H9 (cell line): ENCODE measurements at regions not wholly inside any gene's neighbourhood (a gene's known extent, or its start where the extent isn't known, plus 50 kb on each side); places are given as distances from the start of the nearest gene placed in this dataset.

Experiments used
- DNase-seq: peaks from one replicate; pipeline ENCODE4 v3.0.0-alpha.2; 2017
- H2AFZ ChIP-seq: one replicate; pipeline ENCODE4 v1.6.1; 2013; ENCODE audit warnings: mild to moderate bottlenecking, low read length, control low read depth, moderate library complexity
- H2AK5ac ChIP-seq: 2 replicates; pipeline ENCODE4 v1.6.1; 2013; ENCODE audit warnings: low read length, control low read depth, mixed read lengths; ENCODE audit not compliant: insufficient read length
- H2BK120ac ChIP-seq: one replicate; pipeline ENCODE4 v1.6.1; 2013; ENCODE audit warnings: low read depth, mild to moderate bottlenecking, low read length, control low read depth, inconsistent platforms; ENCODE audit not compliant: poor library complexity, severe bottlenecking
- H2BK12ac ChIP-seq: 2 replicates; pipeline ENCODE4 v1.6.1; 2013; ENCODE audit warnings: low read length, control low read depth, mixed read lengths, low read depth; ENCODE audit not compliant: insufficient read length
- H2BK15ac ChIP-seq: 2 replicates; pipeline ENCODE4 v1.6.1; 2013; ENCODE audit warnings: low read depth, low read length, control low read depth
- H2BK20ac ChIP-seq: one replicate; pipeline ENCODE4 v1.6.1; 2013; ENCODE audit warnings: low read depth, mild to moderate bottlenecking, low read length, control low read depth, inconsistent platforms; ENCODE audit not compliant: poor library complexity, severe bottlenecking
- H2BK5ac ChIP-seq: 2 replicates; pipeline ENCODE4 v1.6.1; 2013; ENCODE audit warnings: low read length, control low read depth, mixed read lengths; ENCODE audit not compliant: insufficient read length
- H3K14ac ChIP-seq: 2 replicates; pipeline ENCODE4 v1.6.1; 2013; ENCODE audit warnings: low read length, control low read depth; ENCODE audit not compliant: insufficient read depth
- H3K18ac ChIP-seq: 2 replicates; pipeline ENCODE4 v1.6.1; 2013; ENCODE audit warnings: low read depth, mild to moderate bottlenecking, mixed read lengths, low read length, control low read depth; ENCODE audit not compliant: insufficient read length
- H3K23ac ChIP-seq: 2 replicates; pipeline ENCODE4 v1.6.1; 2013; ENCODE audit warnings: low read length, control low read depth, mixed read lengths, low read depth; ENCODE audit not compliant: insufficient read length
- H3K23me2 ChIP-seq: 2 replicates; pipeline ENCODE4 v1.6.1; 2013; ENCODE audit warnings: low read depth, mild to moderate bottlenecking, mixed read lengths, low read length, control low read depth; ENCODE audit not compliant: insufficient read length, poor library complexity, severe bottlenecking
- H3K27ac ChIP-seq: 2 replicates; pipeline ENCODE4 v1.5.1; 2013; ENCODE audit warnings: low read length, control low read depth, mixed read lengths, low read depth; ENCODE audit not compliant: insufficient read length
- H3K27me3 ChIP-seq: 2 replicates; pipeline ENCODE4 v1.6.1; 2013; ENCODE audit warnings: low read length, control low read depth, inconsistent platforms; ENCODE audit not compliant: insufficient read depth
- H3K4ac ChIP-seq: 2 replicates; pipeline ENCODE4 v1.6.1; 2013; ENCODE audit warnings: low read depth, mild to moderate bottlenecking, control low read depth, inconsistent platforms, low read length, moderate library complexity
- H3K4me1 ChIP-seq: 2 replicates; pipeline ENCODE4 v1.6.1; 2013; ENCODE audit warnings: low read length, control low read depth, inconsistent platforms; ENCODE audit not compliant: insufficient read depth
- H3K4me2 ChIP-seq: 2 replicates; pipeline ENCODE4 v1.6.1; 2013; ENCODE audit warnings: low read length, control low read depth, mixed read lengths; ENCODE audit not compliant: insufficient read length, insufficient read depth
- H3K56ac ChIP-seq: 2 replicates; pipeline ENCODE4 v1.6.1; 2013; ENCODE audit warnings: low read depth, mild to moderate bottlenecking, mixed read lengths, low read length, control low read depth; ENCODE audit not compliant: insufficient read length
- H3K79me1 ChIP-seq: 2 replicates; pipeline ENCODE4 v1.6.1; 2013; ENCODE audit warnings: low read depth, mild to moderate bottlenecking, moderate library complexity, low read length, control low read depth, inconsistent platforms; ENCODE audit not compliant: insufficient read depth, poor library complexity, severe bottlenecking
- H3K79me2 ChIP-seq: 2 replicates; pipeline ENCODE4 v1.6.1; 2013; ENCODE audit warnings: low read length, control low read depth, inconsistent platforms; ENCODE audit not compliant: insufficient read depth
- H3K9ac ChIP-seq: 2 replicates; pipeline ENCODE4 v1.6.1; 2013; ENCODE audit warnings: low read length, control low read depth, mixed read lengths; ENCODE audit not compliant: insufficient read length; ENCODE audit errors: extremely low read depth
- H3K9me3 ChIP-seq: one replicate; pipeline ENCODE4 v1.6.1; 2013; ENCODE audit warnings: low read depth, low read length, inconsistent platforms; ENCODE audit not compliant: control insufficient read depth
- H3T11ph ChIP-seq: one replicate; pipeline ENCODE4 v1.6.1; 2013; ENCODE audit warnings: mild to moderate bottlenecking, low read length, control low read depth, inconsistent platforms
- H4K20me1 ChIP-seq: one replicate; pipeline ENCODE4 v1.6.1; 2013; ENCODE audit not compliant: control insufficient read depth, insufficient read length, insufficient read depth
- H4K5ac ChIP-seq: 2 replicates; pipeline ENCODE4 v1.6.1; 2013; ENCODE audit warnings: low read depth, mild to moderate bottlenecking, mixed read lengths, low read length, control low read depth; ENCODE audit not compliant: insufficient read length
- H4K8ac ChIP-seq: replicated peaks from 2 replicates; pipeline ENCODE4 v1.6.1; 2013; ENCODE audit warnings: low read length, control low read depth, mixed read lengths, low read depth; ENCODE audit not compliant: insufficient read length
- H4K91ac ChIP-seq: 2 replicates; pipeline ENCODE4 v1.6.1; 2013; ENCODE audit warnings: low read depth, mild to moderate bottlenecking, moderate library complexity, mixed read lengths, low read length, control low read depth; ENCODE audit not compliant: insufficient read length
- H3K27ac Mint-ChIP-seq, 3 experiments: 2 replicates in 2 of 3; 3 replicates in 1 of 3; pipeline ENCODE4 v1.8.0; 2020 to 2021; ENCODE audit warnings: mixed read lengths in 3 of 3, mild to moderate bottlenecking in 1 of 3, moderate library complexity in 1 of 3
- H3K27me3 Mint-ChIP-seq: 2 replicates; pipeline ENCODE4 v1.8.0; 2021; ENCODE audit warnings: low read depth, mild to moderate bottlenecking, moderate library complexity, mixed read lengths
- H3K36me3 Mint-ChIP-seq, 3 experiments: 2 replicates in 2 of 3; 3 replicates in 1 of 3; pipeline ENCODE4 v1.8.0; 2020 to 2021; ENCODE audit warnings: low read depth in 3 of 3, mixed read lengths in 3 of 3; ENCODE audit not compliant: insufficient read depth in 1 of 3
- H3K4me1 Mint-ChIP-seq, 2 experiments: 2 replicates each; pipeline ENCODE4 v1.8.0; 2020; ENCODE audit warnings: mixed read lengths in 2 of 2
- H3K4me3 Mint-ChIP-seq, 2 experiments: 2 replicates in 1 of 2; 3 replicates in 1 of 2; pipeline ENCODE4 v1.8.0; 2020 to 2021; ENCODE audit warnings: mild to moderate bottlenecking in 2 of 2, mixed read lengths in 2 of 2, moderate library complexity in 1 of 2
- H3K9me3 Mint-ChIP-seq, 2 experiments: 2 replicates in 1 of 2; 3 replicates in 1 of 2; pipeline ENCODE4 v1.8.0; 2020; ENCODE audit warnings: mild to moderate bottlenecking in 2 of 2, mixed read lengths in 2 of 2, moderate library complexity in 1 of 2
- WGBS: extraction: QIAGEN DNeasy Blood & Tissue Kit; methylation state at CpG from one replicate; pipeline ENCODE4 v1.1.7; 2013; ENCODE audit warnings: missing lambda C conversion rate, low lambda C conversion rate, mixed read lengths; ENCODE audit not compliant: insufficient read length; ENCODE audit errors: extremely low coverage; 5-methylcytosine and 5-hydroxymethylcytosine counted together
- TF ChIP-seq, protein P1 (sequence below): fragments of 200-600 bp; sonication (generic); conservative IDR thresholded peaks from 3 replicates; pipeline ENCODE4 v1.8.0; 2021; ENCODE audit warnings: antibody characterized with exemption, mild to moderate bottlenecking

DNA sequence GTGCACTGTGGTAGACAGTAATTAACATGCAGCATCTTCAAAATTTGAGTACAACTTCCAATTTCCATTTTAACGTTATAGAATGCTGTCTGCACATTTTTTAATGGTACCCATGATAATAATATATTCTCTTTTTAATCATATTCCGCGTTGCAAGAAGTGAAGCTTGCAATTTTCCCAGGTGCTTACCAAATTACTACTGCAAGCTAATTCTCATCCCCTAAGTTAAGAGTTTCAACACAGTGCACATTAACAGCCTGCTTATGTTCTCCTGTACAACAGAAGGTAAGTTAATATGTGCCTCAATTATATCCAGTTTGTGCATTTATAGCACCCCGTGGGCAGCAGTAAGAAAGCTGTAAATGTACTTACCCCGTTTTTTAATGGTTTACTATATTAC lies 132.9 kb downstream of the CBLN2 start:
- H3K9ac ChIP-seq: no peak overlapping the region
- H3K27ac ChIP-seq: no peak overlapping the region
- no peak overlapping the region for H3K4me2 ChIP-seq
- H3K23me2 ChIP-seq: no peaks in the 10 kb centered on the region
- no peaks in the 10 kb centered on the region for H3K27me3 ChIP-seq
- H3K9me3 ChIP-seq: no peaks in the 10 kb centered on the region
- no CpG with 5 or more reads among the region's 5 CpGs for WGBS
- H2BK5ac ChIP-seq: no peak overlapping the region
- H2BK20ac ChIP-seq: no peak overlapping the region
- no peak overlapping the region for H3K18ac ChIP-seq
- H2BK15ac ChIP-seq: no peak overlapping the region
- H4K91ac ChIP-seq: no peak overlapping the region
- H3K4me1 ChIP-seq: no peaks in the 10 kb centered on the region
- no peak overlapping the region for H2BK12ac ChIP-seq
- H3K4ac ChIP-seq: no peak overlapping the region
- no peak overlapping the region for H3T11ph ChIP-seq
- H3K79me1 ChIP-seq: no peaks in the 10 kb centered on the region
- H4K8ac ChIP-seq: no peak overlapping the region
- Mint-ChIP-seq H3K27me3 (peaks cover 13% of the 10 kb centered on the region), H3K36me3 (0 out of 7 replicates have a peak, but pooled peaks cover 0 to 4% (median 1%) of the 10 kb centered on the region in 3 experiments), H3K4me3 (no peak overlapping the region), H3K4me1 (no peaks in the 10 kb centered on the region), H3K9me3 (peaks cover 2 to 15% of the 10 kb centered on the region in 2 experiments; a peak in 3 of 5 replicates), H3K27ac (no peak overlapping the region)
- H3K79me2 ChIP-seq: no peaks in the 10 kb centered on the region
- H3K14ac ChIP-seq: no peak overlapping the region
- no peak overlapping the region for H3K23ac ChIP-seq
- no peak overlapping the region for H2BK120ac ChIP-seq
- no peaks in the 10 kb centered on the region for H4K20me1 ChIP-seq
- TF ChIP-seq, protein P1, sequence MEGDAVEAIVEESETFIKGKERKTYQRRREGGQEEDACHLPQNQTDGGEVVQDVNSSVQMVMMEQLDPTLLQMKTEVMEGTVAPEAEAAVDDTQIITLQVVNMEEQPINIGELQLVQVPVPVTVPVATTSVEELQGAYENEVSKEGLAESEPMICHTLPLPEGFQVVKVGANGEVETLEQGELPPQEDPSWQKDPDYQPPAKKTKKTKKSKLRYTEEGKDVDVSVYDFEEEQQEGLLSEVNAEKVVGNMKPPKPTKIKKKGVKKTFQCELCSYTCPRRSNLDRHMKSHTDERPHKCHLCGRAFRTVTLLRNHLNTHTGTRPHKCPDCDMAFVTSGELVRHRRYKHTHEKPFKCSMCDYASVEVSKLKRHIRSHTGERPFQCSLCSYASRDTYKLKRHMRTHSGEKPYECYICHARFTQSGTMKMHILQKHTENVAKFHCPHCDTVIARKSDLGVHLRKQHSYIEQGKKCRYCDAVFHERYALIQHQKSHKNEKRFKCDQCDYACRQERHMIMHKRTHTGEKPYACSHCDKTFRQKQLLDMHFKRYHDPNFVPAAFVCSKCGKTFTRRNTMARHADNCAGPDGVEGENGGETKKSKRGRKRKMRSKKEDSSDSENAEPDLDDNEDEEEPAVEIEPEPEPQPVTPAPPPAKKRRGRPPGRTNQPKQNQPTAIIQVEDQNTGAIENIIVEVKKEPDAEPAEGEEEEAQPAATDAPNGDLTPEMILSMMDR: no peak
- no peak overlapping the region for H2AFZ ChIP-seq
- no peak overlapping the region for H3K56ac ChIP-seq
- H2AK5ac ChIP-seq: no peak overlapping the region
- no peak overlapping the region for H4K5ac ChIP-seq
- no peak for DNase-seq
